ENCODE measurements at regions not wholly inside any gene's neighbourhood (a gene's known extent, or its start where the extent isn't known, plus 50 kb on each side); places are given as distances from the start of the nearest gene placed in this dataset.

DNA sequence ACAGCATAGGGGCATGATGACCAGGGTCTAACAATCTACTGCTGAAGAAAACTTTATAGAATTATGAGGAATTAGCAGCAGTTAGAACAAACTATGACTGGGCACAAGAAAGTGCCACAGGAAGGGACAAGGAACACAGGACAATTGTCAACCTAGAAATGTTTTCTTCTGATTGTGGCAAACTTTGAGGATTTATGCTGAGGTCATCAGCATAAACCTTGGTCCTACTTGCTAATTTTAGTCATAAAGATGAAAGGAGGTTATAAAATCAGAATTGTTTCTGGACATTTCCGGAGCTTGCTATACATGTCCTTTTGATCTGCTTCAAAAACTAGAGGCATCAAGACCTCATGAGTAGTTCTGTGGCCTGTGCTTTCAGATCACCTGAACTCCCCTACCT lies 446.6 kb upstream of the THBS1 start:
- no peak for TF ChIP-seq EZH2 (optimal IDR thresholded peaks at IDR 0.05; ENCODE audit: low read depth, low read length)
- TF ChIP-seq, protein P1, sequence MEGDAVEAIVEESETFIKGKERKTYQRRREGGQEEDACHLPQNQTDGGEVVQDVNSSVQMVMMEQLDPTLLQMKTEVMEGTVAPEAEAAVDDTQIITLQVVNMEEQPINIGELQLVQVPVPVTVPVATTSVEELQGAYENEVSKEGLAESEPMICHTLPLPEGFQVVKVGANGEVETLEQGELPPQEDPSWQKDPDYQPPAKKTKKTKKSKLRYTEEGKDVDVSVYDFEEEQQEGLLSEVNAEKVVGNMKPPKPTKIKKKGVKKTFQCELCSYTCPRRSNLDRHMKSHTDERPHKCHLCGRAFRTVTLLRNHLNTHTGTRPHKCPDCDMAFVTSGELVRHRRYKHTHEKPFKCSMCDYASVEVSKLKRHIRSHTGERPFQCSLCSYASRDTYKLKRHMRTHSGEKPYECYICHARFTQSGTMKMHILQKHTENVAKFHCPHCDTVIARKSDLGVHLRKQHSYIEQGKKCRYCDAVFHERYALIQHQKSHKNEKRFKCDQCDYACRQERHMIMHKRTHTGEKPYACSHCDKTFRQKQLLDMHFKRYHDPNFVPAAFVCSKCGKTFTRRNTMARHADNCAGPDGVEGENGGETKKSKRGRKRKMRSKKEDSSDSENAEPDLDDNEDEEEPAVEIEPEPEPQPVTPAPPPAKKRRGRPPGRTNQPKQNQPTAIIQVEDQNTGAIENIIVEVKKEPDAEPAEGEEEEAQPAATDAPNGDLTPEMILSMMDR (IDR thresholded peaks at IDR 0.05; ENCODE audit: low read length), result no peak

Data from MM.1S (cell line).